HepG2 (cell line): ENCODE measurements at regions not wholly inside any gene's neighbourhood (a gene's known extent, or its start where the extent isn't known, plus 50 kb on each side); places are given as distances from the start of the nearest gene placed in this dataset.

Experiments used
- ARID4A ChIP-seq: sonication (generic); formaldehyde crosslinking; IDR thresholded peaks from 2 replicates; pipeline ENCODE4 v1.5.0; 2020; ENCODE audit warnings: mild to moderate bottlenecking, missing genetic modification reagents, borderline replicate concordance
- PATZ1 ChIP-seq: sonication (generic); formaldehyde crosslinking; IDR thresholded peaks from 2 replicates; pipeline ENCODE4 v1.4.0; 2020; ENCODE audit warnings: missing genetic modification reagents
- POLR2AphosphoS5 ChIP-seq: IDR thresholded peaks from 2 replicates; pipeline ENCODE4 v1.6.1; 2012; ENCODE audit warnings: low read depth, low read length
- RBM22 ChIP-seq: fragments of 200-400 bp; formaldehyde crosslinking; optimal IDR thresholded peaks from 2 replicates; pipeline ENCODE3; 2017; ENCODE audit warnings: mild to moderate bottlenecking, low read length, moderate library complexity
- ZNF547 ChIP-seq: sonication (generic); formaldehyde crosslinking; IDR thresholded peaks from 2 replicates; pipeline ENCODE4 v1.5.1; 2020; ENCODE audit warnings: mild to moderate bottlenecking, missing genetic modification reagents
- TF ChIP-seq, protein P1 (sequence below): sonication (generic); formaldehyde crosslinking; IDR thresholded peaks from 2 replicates; pipeline ENCODE4 v1.4.0; 2020; ENCODE audit warnings: mild to moderate bottlenecking, missing genetic modification reagents
- TF ChIP-seq, protein P2 (sequence below): sonication (generic); formaldehyde crosslinking; IDR thresholded peaks from 2 replicates; pipeline ENCODE4 v1.4.0; 2020; ENCODE audit warnings: missing genetic modification reagents, borderline replicate concordance

- TF ChIP-seq ARID4A (CRISPR knock-in tag) (no peak), POLR2AphosphoS5 (no peak), RBM22 (no peak), PATZ1 (CRISPR knock-in tag) (no peak), ZNF547 (CRISPR knock-in tag) (no peak)
- TF ChIP-seq, protein P1, sequence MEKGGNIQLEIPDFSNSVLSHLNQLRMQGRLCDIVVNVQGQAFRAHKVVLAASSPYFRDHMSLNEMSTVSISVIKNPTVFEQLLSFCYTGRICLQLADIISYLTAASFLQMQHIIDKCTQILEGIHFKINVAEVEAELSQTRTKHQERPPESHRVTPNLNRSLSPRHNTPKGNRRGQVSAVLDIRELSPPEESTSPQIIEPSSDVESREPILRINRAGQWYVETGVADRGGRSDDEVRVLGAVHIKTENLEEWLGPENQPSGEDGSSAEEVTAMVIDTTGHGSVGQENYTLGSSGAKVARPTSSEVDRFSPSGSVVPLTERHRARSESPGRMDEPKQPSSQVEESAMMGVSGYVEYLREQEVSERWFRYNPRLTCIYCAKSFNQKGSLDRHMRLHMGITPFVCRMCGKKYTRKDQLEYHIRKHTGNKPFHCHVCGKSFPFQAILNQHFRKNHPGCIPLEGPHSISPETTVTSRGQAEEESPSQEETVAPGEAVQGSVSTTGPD (CRISPR knock-in tag): no peak
- TF ChIP-seq, protein P2, sequence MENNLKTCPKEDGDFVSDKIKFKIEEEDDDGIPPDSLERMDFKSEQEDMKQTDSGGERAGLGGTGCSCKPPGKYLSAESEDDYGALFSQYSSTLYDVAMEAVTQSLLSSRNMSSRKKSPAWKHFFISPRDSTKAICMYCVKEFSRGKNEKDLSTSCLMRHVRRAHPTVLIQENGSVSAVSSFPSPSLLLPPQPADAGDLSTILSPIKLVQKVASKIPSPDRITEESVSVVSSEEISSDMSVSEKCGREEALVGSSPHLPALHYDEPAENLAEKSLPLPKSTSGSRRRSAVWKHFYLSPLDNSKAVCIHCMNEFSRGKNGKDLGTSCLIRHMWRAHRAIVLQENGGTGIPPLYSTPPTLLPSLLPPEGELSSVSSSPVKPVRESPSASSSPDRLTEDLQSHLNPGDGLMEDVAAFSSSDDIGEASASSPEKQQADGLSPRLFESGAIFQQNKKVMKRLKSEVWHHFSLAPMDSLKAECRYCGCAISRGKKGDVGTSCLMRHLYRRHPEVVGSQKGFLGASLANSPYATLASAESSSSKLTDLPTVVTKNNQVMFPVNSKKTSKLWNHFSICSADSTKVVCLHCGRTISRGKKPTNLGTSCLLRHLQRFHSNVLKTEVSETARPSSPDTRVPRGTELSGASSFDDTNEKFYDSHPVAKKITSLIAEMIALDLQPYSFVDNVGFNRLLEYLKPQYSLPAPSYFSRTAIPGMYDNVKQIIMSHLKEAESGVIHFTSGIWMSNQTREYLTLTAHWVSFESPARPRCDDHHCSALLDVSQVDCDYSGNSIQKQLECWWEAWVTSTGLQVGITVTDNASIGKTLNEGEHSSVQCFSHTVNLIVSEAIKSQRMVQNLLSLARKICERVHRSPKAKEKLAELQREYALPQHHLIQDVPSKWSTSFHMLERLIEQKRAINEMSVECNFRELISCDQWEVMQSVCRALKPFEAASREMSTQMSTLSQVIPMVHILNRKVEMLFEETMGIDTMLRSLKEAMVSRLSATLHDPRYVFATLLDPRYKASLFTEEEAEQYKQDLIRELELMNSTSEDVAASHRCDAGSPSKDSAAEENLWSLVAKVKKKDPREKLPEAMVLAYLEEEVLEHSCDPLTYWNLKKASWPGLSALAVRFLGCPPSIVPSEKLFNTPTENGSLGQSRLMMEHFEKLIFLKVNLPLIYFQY (CRISPR knock-in tag): no peak
Measured at GRCh38 chr11:19458721-19459120, 218.0 kb upstream of the E2F8 start.
